ENCODE measurements at regions not wholly inside any gene's neighbourhood (a gene's known extent, or its start where the extent isn't known, plus 50 kb on each side); places are given as distances from the start of the nearest gene placed in this dataset.

- TF ChIP-seq GATA3 (IDR thresholded peaks at IDR 0.05; ENCODE audit: low read depth, low read length): no peak
- TF ChIP-seq GATA2 (IDR thresholded peaks at IDR 0.05; ENCODE audit: low read depth, low read length): no peak
Measured at GRCh38 chr4:189525304-189525703, 415.4 kb upstream of the FRG1 start.

Measured in SH-SY5Y (cell line).